LNCAP (cell line): ENCODE measurements at regions not wholly inside any gene's neighbourhood (a gene's known extent, or its start where the extent isn't known, plus 50 kb on each side); places are given as distances from the start of the nearest gene placed in this dataset.

ENCODE experiments used
- CTCF ChIP-seq: fragments of 450-650 bp; IDR thresholded peaks from 2 replicates; pipeline ENCODE4 v1.5.1; 2017; ENCODE audit warnings: mild to moderate bottlenecking

GRCh38 chr2:104444889-104445288, 409.0 kb upstream of the POU3F3 start:
- no peak for TF ChIP-seq CTCF

- TF ChIP-seq CTCF: peak; percentile 17; the same call in 1 of the 2 replicates
Observed at GRCh38 chr2:104447831-104448434, 406.0 kb upstream of the POU3F3 start.

DNA sequence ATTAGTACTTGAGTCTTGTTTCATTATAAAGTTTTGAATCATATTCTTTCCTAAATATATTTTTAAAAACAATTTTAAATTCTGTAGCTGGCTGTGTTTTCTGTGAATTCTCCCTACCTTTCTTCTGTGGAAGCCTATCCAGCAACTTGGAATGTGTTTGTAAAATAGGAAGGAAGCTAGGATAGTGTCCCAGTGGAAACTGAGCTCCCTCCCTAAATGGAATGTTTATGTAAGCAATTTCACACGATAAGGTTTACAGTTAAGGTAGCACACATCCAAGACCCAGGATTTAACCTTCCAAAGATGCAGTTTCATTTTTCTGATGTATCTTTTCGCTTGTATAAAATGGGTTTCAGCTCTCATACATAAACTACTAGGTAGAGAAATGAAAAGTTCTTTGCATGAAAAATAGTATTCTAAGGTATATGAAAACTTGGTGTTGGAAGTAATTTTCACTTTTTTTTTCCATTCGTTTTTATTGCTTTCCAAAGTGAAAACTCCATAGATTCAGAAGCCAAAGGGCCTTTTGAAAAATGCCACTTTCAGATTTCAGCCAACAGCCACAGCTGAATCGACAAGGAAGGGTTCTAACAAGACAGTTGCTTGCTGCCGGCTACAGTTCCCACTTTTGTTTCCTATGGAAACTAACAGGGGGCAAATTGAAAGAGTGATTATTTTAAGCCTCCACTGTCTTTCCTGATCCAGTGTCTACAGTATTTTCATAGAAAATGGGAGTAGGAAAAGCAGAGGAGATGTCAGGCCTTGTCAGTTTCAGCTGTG, 405.1 kb upstream of the POU3F3 start:
- TF ChIP-seq CTCF: no peak

DNA sequence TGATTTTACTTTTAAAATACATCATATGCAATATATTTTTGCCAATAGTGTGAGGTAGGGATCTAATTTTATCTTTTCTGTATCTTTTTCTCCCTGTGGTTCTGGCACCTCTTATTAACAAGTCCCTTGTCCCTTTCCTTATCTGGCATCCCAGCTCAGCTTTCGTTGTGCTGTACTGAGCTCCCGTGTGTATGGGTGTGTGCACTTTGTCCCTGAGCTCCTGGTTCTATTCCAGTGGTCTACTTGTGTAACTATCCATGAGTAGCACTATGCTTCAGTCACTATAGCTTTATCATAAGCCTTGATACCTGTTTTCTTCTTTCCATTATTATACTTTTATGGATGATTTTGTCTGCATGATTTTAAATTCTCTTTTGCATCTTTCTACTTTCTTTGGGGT, 401.4 kb upstream of the POU3F3 start:
- no peak for TF ChIP-seq CTCF

DNA sequence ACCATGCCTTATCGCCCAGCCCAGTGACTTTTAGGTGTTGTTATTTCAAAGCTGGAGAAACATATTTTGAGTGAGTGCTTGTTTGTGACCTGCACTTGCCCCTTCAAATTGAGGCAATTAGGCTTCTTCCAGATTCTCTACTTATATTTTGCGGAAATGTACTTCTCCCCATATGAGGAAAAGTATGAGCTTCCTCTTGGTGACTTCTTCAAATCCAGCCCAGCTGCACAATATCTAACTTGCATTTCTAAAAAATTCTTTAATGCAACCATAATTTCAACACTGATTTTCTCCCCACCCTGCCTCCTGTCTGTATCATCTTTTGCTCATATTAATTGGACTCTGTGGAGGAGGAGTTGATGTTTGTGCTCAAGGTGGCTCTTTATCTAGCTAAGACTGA, 391.2 kb upstream of the POU3F3 start:
- no peak for TF ChIP-seq CTCF

DNA sequence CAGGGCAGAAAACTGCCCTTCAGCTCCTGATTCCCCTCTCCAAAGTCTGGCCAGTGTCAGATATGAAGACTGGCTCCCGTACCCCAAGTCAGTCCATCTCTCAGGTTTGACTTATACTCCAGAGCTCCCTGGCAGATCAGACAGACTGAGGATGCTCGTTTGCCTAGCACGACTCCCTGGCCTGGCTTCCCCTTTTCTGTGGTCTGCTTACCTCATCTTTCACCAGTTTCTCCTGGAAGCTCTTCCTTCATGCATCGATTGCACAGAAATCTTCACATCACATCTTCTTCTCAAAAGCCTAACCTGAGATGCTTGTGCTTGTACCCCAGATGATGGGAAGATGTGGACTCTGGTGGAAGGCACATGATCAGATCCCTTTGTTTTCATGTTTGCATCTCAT, 387.9 kb upstream of the POU3F3 start:
- no peak for TF ChIP-seq CTCF

- TF ChIP-seq CTCF: no peak
Observed at GRCh38 chr2:104468846-104469245, 385.1 kb upstream of the POU3F3 start.
